CD8-positive, alpha-beta memory T cell (primary cell): ENCODE measurements at regions not wholly inside any gene's neighbourhood (a gene's known extent, or its start where the extent isn't known, plus 50 kb on each side); places are given as distances from the start of the nearest gene placed in this dataset.
"Not testable (repeated sequence)": the region's sequence is repeated elsewhere in the genome, so short reads cannot be mapped to it uniquely, and the experiment has no call there.

Source experiments
- CTCF ChIA-PET: fragments of 350-600 bp; sonication (Branson Sonifier 250); formaldehyde crosslinking; loops from one replicate; lab custom pipeline; 2021; ENCODE audit warnings: antibody characterized with exemption; lab: Charles Lee
- POLR2A ChIA-PET: fragments of 350-600 bp; sonication (Branson Sonifier 250); formaldehyde crosslinking; loops from one replicate; lab custom pipeline; 2021; ENCODE audit warnings: antibody characterized with exemption; lab: Charles Lee
- DNase-seq, 5 donors: peaks; one replicate each; pipeline versions ENCODE4 v3.0.0 to v3.0.0-alpha.2; 2020 to 2022; ENCODE audit warnings: mixed read lengths in 1 of 5
- H3K27ac ChIP-seq: one replicate; pipeline ENCODE4 v1.7.0; 2013; ENCODE audit warnings: low read depth, mild to moderate bottlenecking, low read length, moderate library complexity
- H3K27me3 ChIP-seq: 2 replicates; pipeline ENCODE4 v1.7.0; 2013; ENCODE audit warnings: low read length, mild to moderate bottlenecking; ENCODE audit not compliant: insufficient read depth, poor library complexity, severe bottlenecking
- H3K36me3 ChIP-seq: 2 replicates; pipeline ENCODE4 v1.7.0; 2013; ENCODE audit warnings: mild to moderate bottlenecking, low read length, moderate library complexity; ENCODE audit not compliant: insufficient read depth
- H3K4me1 ChIP-seq: 2 replicates; pipeline ENCODE4 v1.7.0; 2013; ENCODE audit warnings: mild to moderate bottlenecking, low read length, moderate library complexity; ENCODE audit not compliant: insufficient read depth
- H3K4me3 ChIP-seq: 2 replicates; pipeline ENCODE4 v1.7.0; 2013; ENCODE audit warnings: mild to moderate bottlenecking, low read length
- H3K9me3 ChIP-seq: 2 replicates; pipeline ENCODE4 v1.7.0; 2013; ENCODE audit warnings: mild to moderate bottlenecking, low read length
- H3K27ac Mint-ChIP-seq, 8 donors: one replicate each; pipeline ENCODE4 v1.8.0; 2020 to 2021; ENCODE audit warnings: mixed read lengths in 8 of 8, mild to moderate bottlenecking in 6 of 8, inconsistent platforms in 3 of 8, moderate library complexity in 3 of 8
- H3K27me3 Mint-ChIP-seq, 2 donors: one replicate each; pipeline ENCODE4 v1.8.0; 2020 to 2021; ENCODE audit warnings: mixed read lengths in 2 of 2, mild to moderate bottlenecking in 1 of 2, moderate library complexity in 1 of 2
- H3K36me3 Mint-ChIP-seq, 3 donors: one replicate each; pipeline ENCODE4 v1.8.0; 2020 to 2021; ENCODE audit warnings: mixed read lengths in 3 of 3, inconsistent platforms in 1 of 3, mild to moderate bottlenecking in 1 of 3
- H3K4me1 Mint-ChIP-seq, 3 donors: one replicate each; pipeline ENCODE4 v1.8.0; 2020 to 2021; ENCODE audit warnings: mixed read lengths in 3 of 3, inconsistent platforms in 1 of 3, mild to moderate bottlenecking in 1 of 3
- H3K4me3 Mint-ChIP-seq, 7 donors: one replicate each; pipeline ENCODE4 v1.8.0; 2020 to 2021; ENCODE audit warnings: mixed read lengths in 7 of 7, mild to moderate bottlenecking in 6 of 7, moderate library complexity in 4 of 7, inconsistent platforms in 2 of 7
- H3K9me3 Mint-ChIP-seq, 5 donors: one replicate each; pipeline ENCODE4 v1.8.0; 2020 to 2022; ENCODE audit warnings: mixed read lengths in 5 of 5, mild to moderate bottlenecking in 3 of 5, moderate library complexity in 2 of 5, inconsistent platforms in 1 of 5

DNA sequence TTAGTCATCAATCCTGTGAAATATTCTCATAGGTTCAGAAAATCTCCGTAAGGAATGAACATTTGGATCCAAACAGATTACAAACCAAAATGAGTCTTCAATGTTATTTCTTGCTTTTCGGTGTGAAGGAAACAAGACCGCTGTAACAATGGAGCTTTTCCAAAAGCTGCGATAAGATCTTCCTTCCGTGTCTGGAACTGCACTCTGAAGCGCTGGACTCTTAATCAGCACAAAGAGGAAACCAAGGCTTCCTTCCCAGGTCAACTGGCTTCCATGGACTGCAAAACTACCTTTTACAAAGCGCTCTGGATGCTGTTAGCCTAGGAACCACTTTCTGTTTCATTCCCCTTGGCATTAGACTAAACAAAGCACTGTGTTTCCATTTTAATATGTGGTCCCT is 137.9 kb upstream of the BASP1 start:
- ChIA-PET POLR2A (no interaction called here), CTCF (no interaction called here)
- DNase-seq: no peak
- no peaks in the 10 kb centered on the region for H3K27me3 Mint-ChIP-seq
- Histone ChIP-seq H3K9me3 (no peaks in the 10 kb centered on the region), H3K36me3 (no peaks in the 10 kb centered on the region), H3K27me3 (no peaks in the 10 kb centered on the region), H3K4me3 (no peak overlapping the region), H3K4me1 (no peaks in the 10 kb centered on the region), H3K27ac (no peak overlapping the region)
- H3K27ac Mint-ChIP-seq: no peak overlapping the region
- no peak overlapping the region for H3K4me3 Mint-ChIP-seq
- no peaks in the 10 kb centered on the region for H3K4me1 Mint-ChIP-seq
- no peaks in the 10 kb centered on the region for H3K36me3 Mint-ChIP-seq
- H3K9me3 Mint-ChIP-seq: peaks cover 0 to 6% (median 4%) of the 10 kb centered on the region in 5 donors

DNA sequence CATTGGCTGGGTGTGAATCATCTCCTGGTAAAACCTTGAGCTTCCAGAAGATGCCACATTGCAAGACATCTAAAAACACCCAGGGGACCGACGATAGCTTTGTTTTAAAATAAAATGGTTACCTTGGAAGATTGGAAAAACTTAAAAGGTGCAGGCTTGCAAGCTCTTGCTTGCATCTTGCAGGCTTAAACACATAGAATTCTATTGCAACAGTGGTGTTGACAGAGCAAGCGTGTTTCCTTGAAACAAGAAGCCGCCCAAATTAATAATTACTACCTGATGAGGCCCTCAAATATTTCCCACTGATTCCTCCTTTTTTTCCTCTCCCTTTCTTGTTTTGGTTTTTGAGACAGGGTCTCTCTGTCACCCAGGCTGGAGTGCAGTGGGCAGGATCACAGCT is 137.1 kb upstream of the BASP1 start:
- Mint-ChIP-seq H3K4me3 (no peak overlapping the region), H3K27ac (no peak overlapping the region), H3K27me3 (no peaks in the 10 kb centered on the region), H3K4me1 (no peaks in the 10 kb centered on the region), H3K36me3 (no peaks in the 10 kb centered on the region), H3K9me3 (peaks cover 0 to 6% (median 4%) of the 10 kb centered on the region in 5 donors)
- H3K4me3 ChIP-seq: no peak overlapping the region
- H3K9me3 ChIP-seq: no peaks in the 10 kb centered on the region
- H3K27ac ChIP-seq: no peak overlapping the region
- ChIA-PET POLR2A (no interaction called here), CTCF (no interaction called here)
- H3K36me3 ChIP-seq: no peaks in the 10 kb centered on the region
- H3K4me1 ChIP-seq: no peaks in the 10 kb centered on the region
- no peaks in the 10 kb centered on the region for H3K27me3 ChIP-seq
- no peak for DNase-seq

GRCh38 chr5:17081142-17081541 is 136.3 kb upstream of the BASP1 start:
- no peaks in the 10 kb centered on the region for H3K27me3 Mint-ChIP-seq
- Histone ChIP-seq H3K4me1 (no peaks in the 10 kb centered on the region), H3K36me3 (no peaks in the 10 kb centered on the region), H3K9me3 (no peaks in the 10 kb centered on the region), H3K27ac (no peak overlapping the region), H3K4me3 (no peak overlapping the region), H3K27me3 (no peaks in the 10 kb centered on the region)
- CTCF ChIA-PET: no interaction called here
- peaks cover 0 to 8% (median 5%) of the 10 kb centered on the region in 5 donors for H3K9me3 Mint-ChIP-seq
- POLR2A ChIA-PET: no interaction called here
- DNase-seq: no peak
- no peaks in the 10 kb centered on the region for H3K4me1 Mint-ChIP-seq
- no peak overlapping the region for H3K27ac Mint-ChIP-seq
- no peak overlapping the region for H3K4me3 Mint-ChIP-seq
- H3K36me3 Mint-ChIP-seq: no peaks in the 10 kb centered on the region

GRCh38 chr5:17083276-17083675 is 134.2 kb upstream of the BASP1 start:
- H3K4me1 Mint-ChIP-seq, H3K27ac Mint-ChIP-seq, H3K4me3 Mint-ChIP-seq, H3K4me3 ChIP-seq, H3K27me3 ChIP-seq, H3K36me3 Mint-ChIP-seq, H3K27me3 Mint-ChIP-seq, H3K27ac ChIP-seq, CTCF ChIA-PET, POLR2A ChIA-PET, H3K9me3 ChIP-seq, H3K36me3 ChIP-seq, DNase-seq, H3K4me1 ChIP-seq, H3K9me3 Mint-ChIP-seq: not testable (repeated sequence)

DNA sequence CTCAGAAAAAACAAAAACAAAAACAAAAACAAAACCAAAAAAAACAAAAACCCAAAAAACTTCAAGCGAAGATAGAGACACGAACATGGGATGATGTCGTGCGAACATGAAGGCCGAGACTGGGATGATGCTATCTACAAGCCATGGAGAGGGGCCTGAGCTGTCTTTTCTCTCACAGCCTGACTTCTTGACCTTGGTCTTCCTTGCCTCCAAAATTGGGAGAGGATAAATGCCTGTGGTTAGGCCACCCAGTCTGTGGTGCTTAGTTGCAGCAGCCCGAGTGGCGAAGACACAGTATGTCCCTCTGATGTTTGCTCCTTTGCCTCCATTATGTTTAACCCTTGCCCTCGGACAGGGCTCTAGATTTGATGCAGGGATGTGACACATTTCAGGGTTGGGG is 130.4 kb upstream of the BASP1 start:
- Histone ChIP-seq H3K4me3 (no peak overlapping the region), H3K36me3 (no peaks in the 10 kb centered on the region), H3K9me3 (no peaks in the 10 kb centered on the region), H3K27ac (no peak overlapping the region), H3K27me3 (no peaks in the 10 kb centered on the region), H3K4me1 (no peaks in the 10 kb centered on the region)
- ChIA-PET POLR2A (no interaction called here), CTCF (no interaction called here)
- H3K4me3 Mint-ChIP-seq: no peak overlapping the region
- H3K27me3 Mint-ChIP-seq: no peaks in the 10 kb centered on the region
- no peak for DNase-seq
- no peaks in the 10 kb centered on the region for H3K36me3 Mint-ChIP-seq
- H3K4me1 Mint-ChIP-seq: no peaks in the 10 kb centered on the region
- peaks cover 2 to 8% (median 5%) of the 10 kb centered on the region in 5 donors for H3K9me3 Mint-ChIP-seq
- peak overlapping the region in 1 of 8 donors; percentile 14 for H3K27ac Mint-ChIP-seq

GRCh38 chr5:17088051-17088450 is 129.4 kb upstream of the BASP1 start:
- ChIA-PET POLR2A (no interaction called here), CTCF (no interaction called here)
- H3K27ac ChIP-seq: no peak overlapping the region
- H3K36me3 Mint-ChIP-seq: no peaks in the 10 kb centered on the region
- no peaks in the 10 kb centered on the region for H3K36me3 ChIP-seq
- H3K27ac Mint-ChIP-seq: no peak overlapping the region
- peaks cover 4 to 7% (median 6%) of the 10 kb centered on the region in 5 donors for H3K9me3 Mint-ChIP-seq
- no peak for DNase-seq
- no peaks in the 10 kb centered on the region for H3K4me1 Mint-ChIP-seq
- H3K9me3 ChIP-seq: no peaks in the 10 kb centered on the region
- H3K4me3 ChIP-seq: no peak overlapping the region
- H3K4me3 Mint-ChIP-seq: no peak overlapping the region
- no peaks in the 10 kb centered on the region for H3K4me1 ChIP-seq
- H3K27me3 Mint-ChIP-seq: no peaks in the 10 kb centered on the region
- H3K27me3 ChIP-seq: no peaks in the 10 kb centered on the region

GRCh38 chr5:17089001-17089400 is 128.4 kb upstream of the BASP1 start:
- no peaks in the 10 kb centered on the region for H3K27me3 Mint-ChIP-seq
- ChIA-PET POLR2A (no interaction called here), CTCF (no interaction called here)
- no peak overlapping the region for H3K27ac Mint-ChIP-seq
- H3K36me3 ChIP-seq: no peaks in the 10 kb centered on the region
- H3K4me3 ChIP-seq: no peak overlapping the region
- no peaks in the 10 kb centered on the region for H3K4me1 Mint-ChIP-seq
- peaks cover 4 to 9% (median 6%) of the 10 kb centered on the region in 5 donors for H3K9me3 Mint-ChIP-seq
- H3K27me3 ChIP-seq: no peaks in the 10 kb centered on the region
- H3K4me1 ChIP-seq: no peaks in the 10 kb centered on the region
- H3K36me3 Mint-ChIP-seq: no peaks in the 10 kb centered on the region
- no peaks in the 10 kb centered on the region for H3K9me3 ChIP-seq
- no peak overlapping the region for H3K4me3 Mint-ChIP-seq
- DNase-seq: no peak
- H3K27ac ChIP-seq: no peak overlapping the region

DNA sequence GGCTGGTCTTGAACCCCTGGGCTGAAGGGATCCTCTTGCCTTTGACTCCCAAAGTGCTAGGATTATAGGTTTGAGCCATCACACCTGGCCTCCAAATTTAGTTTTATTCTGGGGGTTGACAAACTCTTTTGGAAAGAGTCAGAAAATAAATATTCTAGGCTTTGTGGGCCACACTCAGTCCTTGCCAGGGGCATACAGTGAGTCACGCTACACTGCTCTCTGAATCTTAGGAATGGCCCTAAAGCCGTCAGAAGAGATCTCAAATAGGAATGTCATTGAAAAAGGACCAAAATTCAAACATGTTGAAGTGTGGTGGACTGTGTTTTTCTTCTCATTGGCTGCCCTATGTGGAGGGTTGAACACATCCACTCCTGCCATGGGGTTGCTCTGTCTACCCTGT is 127.7 kb upstream of the BASP1 start:
- Histone ChIP-seq H3K9me3 (no peaks in the 10 kb centered on the region), H3K36me3 (no peaks in the 10 kb centered on the region), H3K27ac (no peak overlapping the region), H3K4me1 (no peaks in the 10 kb centered on the region), H3K4me3 (no peak overlapping the region), H3K27me3 (no peaks in the 10 kb centered on the region)
- no peak for DNase-seq
- H3K36me3 Mint-ChIP-seq: no peaks in the 10 kb centered on the region
- H3K27ac Mint-ChIP-seq: no peak overlapping the region
- no peak overlapping the region for H3K4me3 Mint-ChIP-seq
- POLR2A ChIA-PET: no interaction called here
- CTCF ChIA-PET: no interaction called here
- H3K4me1 Mint-ChIP-seq: no peaks in the 10 kb centered on the region
- peaks cover 4 to 9% (median 6%) of the 10 kb centered on the region in 5 donors for H3K9me3 Mint-ChIP-seq
- H3K27me3 Mint-ChIP-seq: no peaks in the 10 kb centered on the region

DNA sequence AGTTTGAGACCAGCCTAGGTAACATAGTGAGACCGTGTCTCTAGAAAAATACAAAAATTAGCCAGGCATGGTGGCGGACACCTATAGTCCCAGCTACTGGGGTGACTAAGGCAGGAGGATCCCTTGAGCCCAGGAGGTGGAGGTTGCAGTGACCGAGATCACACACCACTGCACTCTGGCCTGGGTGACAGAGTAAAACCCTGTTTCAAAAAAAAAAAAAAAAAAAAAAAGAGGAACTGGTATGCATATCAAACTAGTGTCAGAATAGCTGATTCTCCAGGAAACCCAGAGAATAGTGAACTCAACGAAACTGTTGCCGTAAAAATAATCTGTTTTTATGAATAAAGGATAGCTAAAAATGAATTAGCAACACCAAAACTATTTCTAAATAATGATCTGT is 126.6 kb upstream of the BASP1 start:
- no peaks in the 10 kb centered on the region for H3K36me3 Mint-ChIP-seq
- H3K9me3 ChIP-seq: no peaks in the 10 kb centered on the region
- no peaks in the 10 kb centered on the region for H3K27me3 Mint-ChIP-seq
- H3K4me3 ChIP-seq: no peak overlapping the region
- ChIA-PET CTCF (no interaction called here), POLR2A (no interaction called here)
- no peak for DNase-seq
- H3K27ac Mint-ChIP-seq: no peak overlapping the region
- H3K4me1 Mint-ChIP-seq: no peaks in the 10 kb centered on the region
- H3K9me3 Mint-ChIP-seq: peaks cover 4 to 9% (median 5%) of the 10 kb centered on the region in 5 donors
- no peak overlapping the region for H3K27ac ChIP-seq
- no peaks in the 10 kb centered on the region for H3K4me1 ChIP-seq
- no peaks in the 10 kb centered on the region for H3K36me3 ChIP-seq
- H3K4me3 Mint-ChIP-seq: no peak overlapping the region
- H3K27me3 ChIP-seq: no peaks in the 10 kb centered on the region
